ENCODE measurements at regions not wholly inside any gene's neighbourhood (a gene's known extent, or its start where the extent isn't known, plus 50 kb on each side); places are given as distances from the start of the nearest gene placed in this dataset.

DNA sequence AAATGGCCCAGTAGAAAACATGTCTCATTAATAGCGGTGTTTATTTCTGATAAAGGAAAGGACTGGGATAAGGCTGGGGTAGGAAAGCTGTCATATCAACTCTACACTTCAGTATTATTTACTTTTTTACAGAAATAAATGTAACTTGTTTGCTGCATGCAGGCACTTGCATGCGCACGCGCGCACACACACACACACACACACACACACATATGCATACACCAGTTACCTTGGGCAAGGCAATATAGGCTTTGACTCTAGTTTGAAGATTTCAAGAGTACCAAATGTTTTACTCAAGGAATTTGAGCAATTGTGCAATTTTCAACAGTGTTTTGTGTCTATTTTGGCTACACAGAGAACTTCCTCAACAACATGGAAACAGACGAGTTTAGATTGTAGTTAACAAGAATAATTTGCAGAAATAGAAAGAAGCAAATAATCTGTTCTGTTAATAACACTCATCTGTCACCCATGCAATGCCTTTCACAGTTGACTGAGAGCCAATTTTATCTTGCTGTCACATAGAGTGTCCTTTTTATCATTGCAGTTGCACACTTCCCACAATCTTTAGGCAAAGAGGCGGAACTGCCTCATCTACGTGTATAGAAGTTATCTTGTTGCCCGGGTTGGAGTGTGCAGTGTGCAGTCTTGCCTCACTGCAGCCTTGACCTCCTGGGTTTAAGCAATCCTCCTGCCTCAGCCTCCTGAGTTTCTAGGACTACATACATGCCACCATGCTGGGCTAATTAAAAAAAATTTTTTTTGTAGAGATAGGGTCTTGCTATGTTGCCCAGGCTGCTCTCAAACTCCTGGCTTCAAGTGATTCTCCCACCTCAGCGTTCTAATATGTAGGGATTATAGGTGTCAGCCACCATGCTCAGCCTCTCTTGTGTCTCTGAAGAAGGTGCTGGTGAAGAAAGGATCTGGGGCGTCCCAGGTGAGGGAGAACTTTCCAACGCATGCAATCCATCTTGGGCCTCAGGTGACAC lies 64.6 kb upstream of the GPCPD1 start:
- TF ChIP-seq, protein P1, sequence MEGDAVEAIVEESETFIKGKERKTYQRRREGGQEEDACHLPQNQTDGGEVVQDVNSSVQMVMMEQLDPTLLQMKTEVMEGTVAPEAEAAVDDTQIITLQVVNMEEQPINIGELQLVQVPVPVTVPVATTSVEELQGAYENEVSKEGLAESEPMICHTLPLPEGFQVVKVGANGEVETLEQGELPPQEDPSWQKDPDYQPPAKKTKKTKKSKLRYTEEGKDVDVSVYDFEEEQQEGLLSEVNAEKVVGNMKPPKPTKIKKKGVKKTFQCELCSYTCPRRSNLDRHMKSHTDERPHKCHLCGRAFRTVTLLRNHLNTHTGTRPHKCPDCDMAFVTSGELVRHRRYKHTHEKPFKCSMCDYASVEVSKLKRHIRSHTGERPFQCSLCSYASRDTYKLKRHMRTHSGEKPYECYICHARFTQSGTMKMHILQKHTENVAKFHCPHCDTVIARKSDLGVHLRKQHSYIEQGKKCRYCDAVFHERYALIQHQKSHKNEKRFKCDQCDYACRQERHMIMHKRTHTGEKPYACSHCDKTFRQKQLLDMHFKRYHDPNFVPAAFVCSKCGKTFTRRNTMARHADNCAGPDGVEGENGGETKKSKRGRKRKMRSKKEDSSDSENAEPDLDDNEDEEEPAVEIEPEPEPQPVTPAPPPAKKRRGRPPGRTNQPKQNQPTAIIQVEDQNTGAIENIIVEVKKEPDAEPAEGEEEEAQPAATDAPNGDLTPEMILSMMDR (conservative IDR thresholded peaks at IDR 0.05 in 1 of 2, IDR thresholded peaks at IDR 0.05 in 1 of 2; ENCODE audit: low read depth in 1 of 2, low read length in 2 of 2) = no peak
- TF ChIP-seq EZH2 (IDR thresholded peaks at IDR 0.05; ENCODE audit: low read length, missing control alignments) = no peak
